ENCODE measurements at regions not wholly inside any gene's neighbourhood (a gene's known extent, or its start where the extent isn't known, plus 50 kb on each side); places are given as distances from the start of the nearest gene placed in this dataset.

DNA sequence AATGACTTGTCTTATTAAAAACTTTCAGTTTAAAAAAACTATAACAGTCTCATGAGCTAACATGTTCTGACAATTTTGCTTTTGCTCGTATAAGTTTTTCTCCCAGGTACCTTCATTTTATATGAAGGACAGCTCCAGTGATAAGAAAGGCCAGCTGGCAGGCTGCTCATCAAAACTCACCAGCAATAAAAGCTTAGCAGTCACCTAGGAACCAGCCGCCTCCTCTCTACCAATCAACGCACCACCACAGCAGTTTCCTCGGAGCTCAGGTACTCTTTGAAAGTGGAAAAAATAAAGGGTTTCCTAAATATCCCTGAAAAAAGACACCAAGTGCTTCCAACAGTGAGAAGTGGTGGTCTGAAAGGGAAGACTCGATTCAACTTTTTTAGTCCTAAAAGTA, 100.9 kb upstream of the CCDC150 start:
- DNase-seq, result no peak

DNA sequence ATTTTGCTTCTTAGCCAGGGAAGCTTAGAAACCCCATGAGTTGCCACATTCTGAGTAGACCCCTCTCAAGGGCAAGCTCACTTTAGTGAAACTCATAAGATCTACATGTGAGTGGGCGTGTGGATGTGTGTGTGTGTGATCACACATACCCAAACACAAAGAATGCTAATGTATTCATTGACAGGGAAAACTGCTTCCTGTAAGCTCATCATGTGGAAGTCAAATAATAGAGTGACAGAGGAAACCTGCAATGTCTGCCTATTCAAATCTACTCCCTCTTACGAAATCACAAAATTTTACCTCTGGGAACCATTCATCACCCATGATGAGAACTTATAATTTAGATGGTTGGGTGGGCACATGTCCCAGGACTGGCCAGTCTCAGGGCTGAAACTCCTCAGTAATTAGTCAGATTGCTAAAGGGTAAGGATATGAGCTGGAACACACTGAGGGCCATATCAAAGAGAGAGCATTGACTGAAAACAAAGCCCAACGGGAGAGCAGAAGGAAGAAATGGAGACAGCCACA, 94.5 kb upstream of the CCDC150 start:
- DNase-seq, result no peak

DNA sequence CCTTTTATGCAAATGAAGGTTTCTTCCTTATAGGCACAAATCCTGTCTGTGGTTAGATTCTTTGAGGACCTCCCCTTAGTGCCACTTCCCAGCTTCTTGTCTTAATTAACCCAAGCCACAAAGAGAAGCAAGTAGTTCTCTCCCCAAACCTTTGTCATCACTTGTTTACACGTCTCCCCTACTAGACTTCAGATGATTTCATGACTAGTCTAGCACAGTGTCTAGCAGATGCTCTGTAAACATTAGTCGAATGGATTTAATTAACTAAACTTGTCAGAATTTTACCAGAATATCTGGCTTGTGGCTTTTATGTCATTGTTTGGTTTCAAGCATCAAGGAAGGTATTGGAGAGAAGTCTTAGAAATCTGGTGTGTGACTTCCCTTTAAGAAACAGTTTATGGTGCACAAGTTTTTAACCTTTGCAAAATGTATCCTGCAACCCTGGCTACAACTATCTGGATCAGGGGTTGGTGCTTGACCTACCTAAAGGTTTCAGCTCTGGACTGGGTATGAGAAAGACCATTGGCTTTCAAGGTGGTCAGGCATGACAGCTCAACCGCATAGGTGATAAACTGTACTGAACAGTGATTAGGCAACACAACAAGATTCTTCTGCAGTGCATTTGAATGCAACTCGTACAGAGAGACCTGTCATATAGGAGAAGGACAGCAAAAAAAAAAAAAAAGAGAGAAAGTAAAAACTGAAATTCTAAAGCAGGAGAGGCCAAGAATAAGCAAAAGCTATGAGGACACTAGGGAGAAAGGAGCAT, 93.2 kb upstream of the CCDC150 start:
- DNase-seq, result no peak

DNA sequence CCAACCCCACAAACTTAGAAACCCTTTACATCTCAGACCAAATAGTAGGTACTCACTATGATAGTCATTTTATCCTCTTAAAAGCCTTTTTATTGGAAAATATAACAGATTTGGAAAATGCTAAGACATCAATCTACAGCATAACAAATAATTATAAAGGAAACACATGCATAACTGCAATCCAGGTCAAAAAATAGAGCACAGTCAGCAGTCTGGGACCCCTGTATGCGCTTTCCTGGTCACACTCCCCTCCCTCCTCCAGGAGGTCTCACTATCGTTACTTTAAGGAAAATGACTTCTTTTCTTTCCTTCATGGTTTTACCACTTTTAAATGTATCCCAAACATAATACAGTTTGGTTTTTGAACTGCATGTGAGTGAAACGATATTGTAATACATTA, 90.5 kb upstream of the CCDC150 start:
- DNase-seq, result no peak

DNA sequence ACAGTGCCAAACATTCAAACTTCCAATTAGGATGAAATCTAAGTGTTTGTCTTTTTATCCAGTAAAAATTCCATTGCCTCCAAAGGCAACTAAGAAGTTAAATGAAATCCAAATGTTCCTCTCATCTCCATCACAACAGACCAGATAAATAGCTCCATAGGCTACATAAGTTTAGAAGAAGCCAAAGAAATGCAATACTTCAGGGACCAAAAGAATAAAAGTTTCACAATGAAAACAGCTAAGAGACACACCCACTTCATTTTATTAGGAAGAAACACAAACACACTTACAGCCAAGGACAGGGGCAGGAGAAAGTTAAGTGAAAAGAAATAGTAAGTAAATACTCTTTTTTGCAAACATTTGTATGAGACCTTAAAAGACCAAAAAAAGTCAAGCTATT, 88.5 kb upstream of the CCDC150 start:
- no peak for DNase-seq

DNA sequence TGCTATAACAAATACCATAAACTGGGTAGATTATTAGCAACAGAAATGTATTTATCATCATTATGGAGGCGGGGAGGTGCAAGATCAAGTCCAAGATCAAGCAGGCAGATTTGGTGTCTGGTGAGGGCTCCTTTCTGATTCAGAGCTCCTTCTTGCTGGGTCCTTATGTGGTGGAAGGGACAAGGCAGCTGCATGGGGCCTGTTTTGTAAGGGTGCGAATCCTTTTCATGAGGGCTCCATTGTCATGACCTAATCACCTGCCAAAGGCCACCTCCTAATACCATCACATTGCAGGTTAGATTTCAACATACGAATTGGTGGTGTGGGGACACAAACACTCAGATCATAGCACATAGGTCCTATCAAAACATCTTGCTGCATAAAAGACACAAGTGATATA, 84.4 kb upstream of the CCDC150 start:
- no peak for DNase-seq

DNA sequence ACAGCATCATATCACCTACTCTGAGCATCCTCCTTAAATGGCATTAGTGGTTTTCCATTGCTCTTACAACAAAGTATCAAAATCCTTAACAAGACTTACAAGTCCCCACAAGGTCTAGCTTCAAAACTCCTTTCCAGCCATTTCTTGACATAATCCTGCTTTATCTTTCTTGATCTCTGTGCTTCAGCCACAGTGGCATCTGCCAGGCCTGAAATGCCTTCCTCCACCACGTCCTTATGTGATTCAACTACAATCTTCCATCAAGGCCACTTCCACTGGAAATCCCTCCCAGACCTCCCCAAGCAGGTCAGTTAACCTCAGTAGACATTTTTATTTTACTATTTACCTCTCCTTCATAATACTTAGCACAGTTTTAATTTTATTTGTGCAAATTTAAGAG, 83.8 kb upstream of the CCDC150 start:
- DNase-seq, result no peak

DNA sequence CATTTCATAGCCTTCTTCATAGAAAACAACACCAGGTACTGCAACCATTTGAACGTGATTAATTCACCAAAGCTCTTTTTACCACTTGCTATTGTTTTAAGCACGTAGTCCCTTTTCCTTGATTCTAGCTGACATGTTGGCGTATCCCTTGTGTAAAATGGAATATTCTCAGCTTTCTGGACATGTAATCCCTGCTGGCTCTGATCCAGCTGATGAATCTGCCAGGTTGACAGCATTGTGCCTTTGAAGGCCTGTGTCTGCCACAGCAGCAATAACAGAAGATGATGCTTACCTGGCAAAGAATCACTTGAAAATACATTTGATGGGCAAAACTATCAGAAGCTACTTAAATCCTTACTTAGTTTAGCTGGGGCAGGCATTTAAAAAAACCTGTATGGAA, 81.0 kb upstream of the CCDC150 start:
- no peak for DNase-seq

DNA sequence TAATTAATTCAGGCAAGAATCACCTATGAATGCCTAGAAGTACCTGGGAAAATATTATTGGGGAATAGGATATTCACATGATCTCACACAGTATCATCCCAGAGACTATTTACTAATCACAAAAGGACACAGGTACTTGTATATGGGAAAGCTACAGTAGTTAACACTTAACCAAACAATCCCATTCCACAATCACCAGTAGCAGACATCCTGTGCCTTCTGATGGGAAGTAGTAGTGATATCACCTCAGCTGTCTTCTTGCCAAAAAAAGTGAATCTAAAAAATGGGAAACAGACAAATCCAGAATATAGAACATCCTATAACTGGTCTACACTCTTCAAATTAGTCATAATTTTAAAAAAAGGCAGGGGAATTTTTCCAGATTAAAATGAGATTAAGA, 75.6 kb upstream of the CCDC150 start:
- DNase-seq, result no peak

DNA sequence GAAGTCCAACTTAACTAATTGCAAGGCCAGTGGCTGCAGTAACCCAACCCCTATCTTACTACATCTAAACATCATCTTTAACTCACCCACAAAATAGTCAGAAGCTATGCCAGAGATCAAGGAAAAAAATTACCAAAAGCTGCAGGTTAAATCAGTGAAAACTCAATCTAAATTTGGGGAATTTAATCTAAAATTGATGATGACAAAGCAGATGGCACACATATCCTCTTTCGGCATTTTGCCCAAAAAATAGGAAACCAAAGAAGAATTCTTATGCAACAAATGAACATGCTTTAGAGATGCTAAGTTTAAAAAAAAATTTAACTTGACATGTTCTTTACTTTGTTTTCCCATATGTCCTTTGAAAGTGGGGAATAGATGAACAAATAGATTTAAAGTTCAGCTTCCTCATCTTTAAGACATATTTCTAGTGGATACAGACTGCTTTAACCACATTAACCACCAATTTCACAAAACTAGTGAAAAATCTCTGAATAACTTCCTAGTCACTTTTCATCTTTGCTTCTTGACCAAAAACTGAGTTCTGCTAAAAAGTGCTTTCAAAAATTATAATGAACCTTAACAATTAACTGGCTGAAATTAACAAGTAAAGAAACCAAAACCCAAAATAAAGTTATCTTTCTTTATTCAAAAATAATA, 74.3 kb upstream of the CCDC150 start:
- no peak for DNase-seq

DNA sequence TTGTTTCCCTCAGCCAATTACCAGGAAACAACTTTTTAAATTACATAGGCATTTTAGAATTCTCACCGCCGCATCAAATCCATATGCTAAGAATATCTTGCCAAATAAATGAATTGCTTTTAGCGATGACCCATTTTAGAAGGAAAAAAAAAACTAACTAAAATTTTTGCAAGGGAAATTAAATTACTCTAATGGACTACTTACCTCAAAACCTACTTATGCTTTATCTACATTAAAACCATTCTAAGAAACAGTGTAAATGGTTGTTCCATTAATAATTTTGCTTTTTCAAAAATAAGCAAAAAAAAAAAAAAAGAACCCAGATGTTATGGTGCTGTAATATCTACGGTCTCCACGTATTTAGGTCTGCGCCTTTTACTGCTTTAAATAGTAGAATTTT, 73.5 kb upstream of the CCDC150 start:
- DNase-seq, result no peak

DNA sequence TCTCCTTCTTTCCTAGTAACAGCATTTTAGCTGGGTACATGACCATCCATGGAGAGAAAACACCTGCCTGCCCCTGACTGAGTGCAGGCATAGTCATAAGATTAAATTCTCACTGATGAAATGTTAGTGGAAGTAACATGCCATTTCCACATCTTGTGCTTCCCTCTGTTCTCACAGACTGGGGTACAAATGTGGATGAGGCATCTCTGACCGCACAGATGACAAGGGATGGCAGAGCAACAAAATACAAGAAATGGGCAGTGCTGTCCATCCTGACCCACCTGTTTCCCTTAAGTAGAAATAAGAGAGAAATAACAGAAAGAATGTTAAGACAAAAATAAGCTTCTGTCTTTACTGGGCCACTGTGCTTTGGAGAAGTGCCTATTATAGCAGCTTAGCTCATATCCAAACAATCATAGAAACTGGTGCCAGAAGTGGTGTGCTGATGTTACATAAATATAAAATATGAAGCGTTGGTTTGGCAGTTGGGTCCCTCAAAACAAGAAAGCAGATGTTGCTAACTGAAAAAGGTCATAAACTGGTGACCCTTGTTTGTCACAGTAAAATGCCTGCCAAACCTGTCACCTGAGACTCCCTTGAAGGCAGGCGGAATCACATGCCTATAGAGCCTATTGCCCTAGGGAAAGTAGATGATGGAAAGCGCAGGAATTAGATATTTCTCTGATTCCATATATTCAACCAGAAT, 72.4 kb upstream of the CCDC150 start:
- DNase-seq, result no peak

DNA sequence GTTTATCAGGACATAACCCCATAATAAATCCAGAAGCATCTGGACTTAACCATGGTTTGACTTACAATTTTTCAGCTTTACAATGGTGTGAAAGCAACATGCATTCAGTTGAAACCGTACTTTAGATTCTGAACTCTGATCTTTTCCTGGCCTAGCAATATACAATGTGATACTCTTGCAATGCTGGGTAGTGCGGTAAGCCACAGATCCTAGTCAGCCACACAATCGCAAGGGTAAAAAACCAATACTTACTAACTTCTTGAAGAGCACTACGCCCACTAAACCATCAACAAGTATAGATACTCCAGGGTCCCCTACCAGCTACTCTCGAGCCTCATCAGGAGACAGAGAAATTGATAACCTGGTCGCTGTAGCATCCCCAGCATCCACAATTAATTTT, 71.0 kb upstream of the CCDC150 start:
- DNase-seq, result no peak

DNA sequence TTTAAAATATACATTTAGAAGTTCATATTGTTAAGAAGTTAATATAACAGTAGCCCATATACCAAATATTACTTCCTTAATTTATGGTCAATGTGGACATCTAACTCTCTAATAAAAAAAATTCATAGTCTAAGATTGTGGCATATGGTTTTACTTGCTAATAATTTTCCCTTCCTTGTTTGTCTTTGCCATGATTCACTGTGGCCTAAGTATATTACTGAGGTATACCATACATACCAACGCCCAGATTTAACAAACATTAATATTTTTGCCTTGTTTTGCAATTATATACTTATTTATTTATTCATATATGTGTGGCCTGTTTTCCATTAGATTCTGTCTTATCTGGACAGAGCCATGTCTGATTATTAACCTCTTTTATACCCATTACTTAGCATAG, 54.6 kb upstream of the CCDC150 start:
- no peak for DNase-seq

DNA sequence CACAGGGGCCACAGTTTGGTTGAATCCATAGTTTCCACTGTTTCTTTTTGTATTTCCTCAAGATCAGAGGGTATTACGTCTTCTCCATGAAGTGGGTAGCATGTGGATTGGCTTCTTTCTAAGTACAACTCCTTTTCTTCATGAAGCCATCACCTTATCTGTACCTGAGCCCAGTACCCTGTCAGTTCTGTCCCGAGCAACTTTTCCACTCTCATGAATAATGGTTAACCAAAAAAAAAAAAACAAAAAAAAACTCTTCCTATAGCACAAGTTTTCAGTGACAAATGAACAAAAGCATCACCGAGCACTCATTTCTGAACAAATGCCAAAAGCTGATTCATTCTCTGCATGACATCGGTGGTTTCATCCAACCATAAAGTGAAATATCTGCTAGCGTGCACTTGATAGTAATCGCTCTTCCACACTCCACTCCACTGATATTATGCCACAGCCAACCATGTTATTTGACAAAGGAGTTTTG, 53.0 kb upstream of the CCDC150 start:
- peak; percentile 81 for DNase-seq

DNA sequence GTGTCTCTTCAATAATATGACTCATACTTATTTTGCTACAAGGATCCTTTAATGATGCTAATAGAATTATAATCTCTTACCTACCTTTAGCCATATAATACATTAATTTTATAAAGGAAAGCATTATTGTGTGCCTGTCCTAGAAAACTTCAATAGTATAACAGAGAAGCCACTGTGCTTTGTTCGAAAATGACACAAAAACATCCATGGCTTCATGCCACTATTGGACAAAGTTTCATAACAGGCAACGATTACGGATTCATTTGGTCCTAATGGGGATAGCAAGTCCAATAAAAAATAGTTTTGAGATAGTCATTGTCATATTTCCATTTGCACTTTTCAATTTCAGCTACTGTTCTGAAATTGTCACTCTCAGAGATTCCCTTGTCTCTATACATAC, 52.5 kb upstream of the CCDC150 start:
- DNase-seq, result no peak

DNA sequence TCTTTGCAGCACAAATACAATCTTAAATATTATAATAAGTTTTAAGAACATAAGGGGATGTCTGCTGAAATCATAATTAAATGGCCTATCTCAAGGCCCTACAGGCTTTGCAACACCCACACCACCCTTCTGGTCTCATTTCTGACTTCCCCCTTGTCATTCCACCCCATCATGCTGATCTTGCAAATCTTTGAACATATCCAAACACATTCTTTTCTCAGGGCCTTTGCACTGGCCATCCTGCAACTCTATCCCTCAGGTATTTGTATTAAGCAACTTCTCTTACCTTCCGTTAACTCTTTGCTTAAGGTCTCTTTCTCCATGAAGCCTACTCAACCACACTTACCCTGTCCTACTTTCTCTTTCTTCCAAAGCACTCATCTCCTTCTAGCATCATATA, 51.8 kb upstream of the CCDC150 start:
- DNase-seq, result no peak

DNA sequence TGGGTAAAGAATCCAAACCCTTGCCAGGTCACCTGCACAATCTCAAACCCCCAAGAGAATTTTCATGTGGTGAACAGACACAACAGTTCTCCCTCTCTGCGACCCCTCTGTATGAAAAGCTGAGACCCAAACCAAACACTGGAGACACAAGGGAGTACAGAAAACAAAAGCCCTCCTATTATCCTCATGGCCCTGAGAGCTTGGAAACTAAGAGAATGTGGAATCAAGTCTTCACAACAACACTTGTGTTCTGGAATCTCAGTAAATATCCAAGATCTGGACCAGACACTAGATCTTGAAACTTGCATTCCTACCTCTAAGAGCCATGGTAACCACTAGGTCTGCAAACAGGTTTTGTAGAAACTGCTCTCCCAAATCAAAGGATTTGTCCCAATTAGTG, 50.1 kb upstream of the CCDC150 start:
- DNase-seq, result no peak

Data from amniotic stem cell (primary cell).